ENCODE measurements at regions not wholly inside any gene's neighbourhood (a gene's known extent, or its start where the extent isn't known, plus 50 kb on each side); places are given as distances from the start of the nearest gene placed in this dataset.

GRCh38 chr11:134611537-134611936 lies 199.5 kb upstream of the B3GAT1 start:
- Histone ChIP-seq H3K36me3 (no peaks in the 10 kb centered on the region), H3K4me3 (no peak overlapping the region), H3K27ac (no peak overlapping the region), H3K27me3 (peaks cover 0 to 16% of the 10 kb centered on the region in 2 donors), H3K9me3 (no peaks in the 10 kb centered on the region), H3K4me1 (no peaks in the 10 kb centered on the region)
- DNase-seq (no peak), ATAC-seq (no peak)
- no peak for TF ChIP-seq CTCF (IDR thresholded peaks at IDR 0.05)
- intact Hi-C loops (cut with DNase I), result no loop called here

GRCh38 chr11:134610116-134610910 lies 198.3 kb upstream of the B3GAT1 start:
- Histone ChIP-seq H3K27me3 (peaks cover 0 to 16% of the 10 kb centered on the region in 2 donors), H3K27ac (no peak overlapping the region), H3K4me3 (no peak overlapping the region), H3K36me3 (no peaks in the 10 kb centered on the region), H3K4me1 (no peaks in the 10 kb centered on the region), H3K9me3 (no peaks in the 10 kb centered on the region)
- intact Hi-C loops (cut with DNase I), result no loop called here
- ATAC-seq (no peak), DNase-seq (no peak)
- no peak for TF ChIP-seq CTCF (IDR thresholded peaks at IDR 0.05)

GRCh38 chr11:134609361-134610115 lies 197.5 kb upstream of the B3GAT1 start:
- Histone ChIP-seq H3K27ac (no peak overlapping the region), H3K27me3 (peaks cover 0 to 16% of the 10 kb centered on the region in 2 donors), H3K9me3 (no peaks in the 10 kb centered on the region), H3K4me1 (no peaks in the 10 kb centered on the region), H3K4me3 (no peak overlapping the region), H3K36me3 (no peaks in the 10 kb centered on the region)
- ATAC-seq (no peak), DNase-seq (no peak)
- TF ChIP-seq CTCF (IDR thresholded peaks at IDR 0.05), result no peak
- intact Hi-C loops (cut with DNase I), result no loop called here

- Histone ChIP-seq H3K27me3 (peaks cover 0 to 16% of the 10 kb centered on the region in 2 donors), H3K9me3 (no peaks in the 10 kb centered on the region), H3K4me3 (no peak overlapping the region), H3K4me1 (no peaks in the 10 kb centered on the region), H3K36me3 (no peaks in the 10 kb centered on the region), H3K27ac (no peak overlapping the region)
- DNase-seq (peak in 2 of 4 donors; percentile 13 to 52), ATAC-seq (no peak)
- TF ChIP-seq CTCF (IDR thresholded peaks at IDR 0.05), result no peak
- intact Hi-C loops (cut with DNase I), result no loop called here
Observed at GRCh38 chr11:134607963-134608750, 196.1 kb upstream of the B3GAT1 start.

GRCh38 chr11:134606251-134606650 lies 194.2 kb upstream of the B3GAT1 start:
- Histone ChIP-seq H3K4me3 (no peak overlapping the region), H3K4me1 (no peaks in the 10 kb centered on the region), H3K9me3 (no peaks in the 10 kb centered on the region), H3K27ac (no peak overlapping the region), H3K36me3 (no peaks in the 10 kb centered on the region), H3K27me3 (peaks cover 0 to 16% of the 10 kb centered on the region in 2 donors)
- DNase-seq, result no peak
- no peak for ATAC-seq
- intact Hi-C loops (cut with DNase I), result no loop called here
- TF ChIP-seq CTCF (IDR thresholded peaks at IDR 0.05), result no peak

Data from left lung (tissue), 4 donors.